WTC11 (cell line): ENCODE measurements at regions not wholly inside any gene's neighbourhood (a gene's known extent, or its start where the extent isn't known, plus 50 kb on each side); places are given as distances from the start of the nearest gene placed in this dataset.

Experiments
- ATAC-seq: fragments of 200-7000 bp; cut with Tn5 transposase; 2 replicates; pipeline ENCODE4 v1.10.0; 2021; ENCODE audit warnings: mild to moderate bottlenecking, moderate library complexity
- CTCF ChIA-PET: fragments of 300-600 bp; sonication (Branson Sonifier 250); formaldehyde crosslinking; loops from one replicate; lab custom pipeline; 2021; ENCODE audit warnings: antibody characterized with exemption; lab: Charles Lee
- POLR2A ChIA-PET: fragments of 350-600 bp; sonication (Branson Sonifier 250); formaldehyde crosslinking; loops from one replicate; lab custom pipeline; 2021; ENCODE audit warnings: antibody characterized with exemption; lab: Charles Lee
- DNase-seq: peaks from one replicate; pipeline ENCODE4 v3.0.0; 2021; ENCODE audit warnings: low spot score
- H3K27ac Mint-ChIP-seq: 2 replicates; pipeline ENCODE4 v1.8.0; 2021; ENCODE audit warnings: mixed read lengths
- H3K27me3 Mint-ChIP-seq: 2 replicates; pipeline ENCODE4 v1.8.0; 2021; ENCODE audit warnings: low read depth, mild to moderate bottlenecking, moderate library complexity, mixed read lengths
- H3K36me3 Mint-ChIP-seq: 2 replicates; pipeline ENCODE4 v1.8.0; 2021; ENCODE audit warnings: mixed read lengths
- H3K4me1 Mint-ChIP-seq: 2 replicates; pipeline ENCODE4 v1.8.0; 2022; ENCODE audit warnings: mixed read lengths
- H3K4me3 Mint-ChIP-seq: 2 replicates; pipeline ENCODE4 v1.8.0; 2021; ENCODE audit warnings: mild to moderate bottlenecking, moderate library complexity, mixed read lengths
- H3K9me3 Mint-ChIP-seq: 2 replicates; pipeline ENCODE4 v1.8.0; 2021; ENCODE audit warnings: mixed read lengths
- CTCF ChIP-seq: fragments of 200-600 bp; IDR thresholded peaks from 2 replicates; pipeline ENCODE4 v1.8.0; 2022; ENCODE audit warnings: antibody characterized with exemption
- ELF4 ChIP-seq: sonication (generic); formaldehyde crosslinking; IDR thresholded peaks from 2 replicates; pipeline ENCODE4 v1.8.1; 2022; ENCODE audit warnings: low read depth, mild to moderate bottlenecking, moderate library complexity, missing genetic modification reagents
- ERG ChIP-seq: fragments of 250-450 bp; sonication (Bioruptor Pico); IDR thresholded peaks from 2 replicates; pipeline ENCODE4 v1.8.0; 2021; ENCODE audit warnings: mild to moderate bottlenecking
- ESRRA ChIP-seq: sonication (generic); formaldehyde crosslinking; IDR thresholded peaks from 2 replicates; pipeline ENCODE4 v1.8.1; 2022; ENCODE audit warnings: mild to moderate bottlenecking, missing genetic modification reagents, borderline replicate concordance
- GTF2I ChIP-seq: fragments of 250-450 bp; sonication (Bioruptor Pico); conservative IDR thresholded peaks from 2 replicates; pipeline ENCODE4 v1.4.0; 2021; ENCODE audit warnings: mild to moderate bottlenecking
- NFE2L1 ChIP-seq: sonication (generic); formaldehyde crosslinking; IDR thresholded peaks from 2 replicates; pipeline ENCODE4 v1.8.1; 2023; ENCODE audit warnings: missing genetic modification reagents
- TEAD4 ChIP-seq: sonication (generic); formaldehyde crosslinking; IDR thresholded peaks from 2 replicates; pipeline ENCODE4 v1.8.0; 2022; ENCODE audit warnings: mild to moderate bottlenecking, missing genetic modification reagents
- ZNF232 ChIP-seq: sonication (generic); formaldehyde crosslinking; IDR thresholded peaks from 2 replicates; pipeline ENCODE4 v1.8.0; 2022; ENCODE audit warnings: mild to moderate bottlenecking, missing genetic modification reagents
- TF ChIP-seq, protein P1 (sequence below): fragments of 250-450 bp; sonication (Bioruptor Pico); IDR thresholded peaks from 2 replicates; pipeline ENCODE4 v1.9.0; 2021; ENCODE audit warnings: mild to moderate bottlenecking, borderline replicate concordance
- TF ChIP-seq, protein P2 (sequence below): sonication (generic); formaldehyde crosslinking; IDR thresholded peaks from 2 replicates; pipeline ENCODE4 v1.8.1; 2022; ENCODE audit warnings: missing genetic modification reagents, borderline replicate concordance
- TF ChIP-seq, protein P3 (sequence below): sonication (generic); formaldehyde crosslinking; IDR thresholded peaks from 2 replicates; pipeline ENCODE4 v1.8.1; 2023; ENCODE audit warnings: mild to moderate bottlenecking, missing genetic modification reagents, moderate library complexity

DNA sequence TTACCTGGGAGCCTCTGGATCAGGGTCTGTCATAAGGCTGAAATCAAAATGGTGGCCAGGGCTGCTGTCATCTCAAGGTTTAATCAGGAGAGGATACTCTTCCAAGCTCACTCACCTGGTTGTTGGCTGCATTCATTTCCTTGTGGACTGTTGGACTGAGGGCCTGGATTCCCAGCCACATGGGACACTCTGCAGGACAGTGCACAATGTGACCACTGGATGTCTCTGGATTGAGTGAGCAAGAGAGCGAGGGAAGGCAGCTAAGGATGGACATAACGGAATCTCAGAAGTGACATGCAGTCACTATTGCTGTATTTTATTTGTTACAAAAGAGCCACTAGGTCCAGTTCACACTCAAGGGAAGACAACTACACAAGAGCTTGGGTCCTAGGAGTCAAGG, 229.1 kb downstream of the S1PR1 start (continued):
- TF ChIP-seq, protein P1, sequence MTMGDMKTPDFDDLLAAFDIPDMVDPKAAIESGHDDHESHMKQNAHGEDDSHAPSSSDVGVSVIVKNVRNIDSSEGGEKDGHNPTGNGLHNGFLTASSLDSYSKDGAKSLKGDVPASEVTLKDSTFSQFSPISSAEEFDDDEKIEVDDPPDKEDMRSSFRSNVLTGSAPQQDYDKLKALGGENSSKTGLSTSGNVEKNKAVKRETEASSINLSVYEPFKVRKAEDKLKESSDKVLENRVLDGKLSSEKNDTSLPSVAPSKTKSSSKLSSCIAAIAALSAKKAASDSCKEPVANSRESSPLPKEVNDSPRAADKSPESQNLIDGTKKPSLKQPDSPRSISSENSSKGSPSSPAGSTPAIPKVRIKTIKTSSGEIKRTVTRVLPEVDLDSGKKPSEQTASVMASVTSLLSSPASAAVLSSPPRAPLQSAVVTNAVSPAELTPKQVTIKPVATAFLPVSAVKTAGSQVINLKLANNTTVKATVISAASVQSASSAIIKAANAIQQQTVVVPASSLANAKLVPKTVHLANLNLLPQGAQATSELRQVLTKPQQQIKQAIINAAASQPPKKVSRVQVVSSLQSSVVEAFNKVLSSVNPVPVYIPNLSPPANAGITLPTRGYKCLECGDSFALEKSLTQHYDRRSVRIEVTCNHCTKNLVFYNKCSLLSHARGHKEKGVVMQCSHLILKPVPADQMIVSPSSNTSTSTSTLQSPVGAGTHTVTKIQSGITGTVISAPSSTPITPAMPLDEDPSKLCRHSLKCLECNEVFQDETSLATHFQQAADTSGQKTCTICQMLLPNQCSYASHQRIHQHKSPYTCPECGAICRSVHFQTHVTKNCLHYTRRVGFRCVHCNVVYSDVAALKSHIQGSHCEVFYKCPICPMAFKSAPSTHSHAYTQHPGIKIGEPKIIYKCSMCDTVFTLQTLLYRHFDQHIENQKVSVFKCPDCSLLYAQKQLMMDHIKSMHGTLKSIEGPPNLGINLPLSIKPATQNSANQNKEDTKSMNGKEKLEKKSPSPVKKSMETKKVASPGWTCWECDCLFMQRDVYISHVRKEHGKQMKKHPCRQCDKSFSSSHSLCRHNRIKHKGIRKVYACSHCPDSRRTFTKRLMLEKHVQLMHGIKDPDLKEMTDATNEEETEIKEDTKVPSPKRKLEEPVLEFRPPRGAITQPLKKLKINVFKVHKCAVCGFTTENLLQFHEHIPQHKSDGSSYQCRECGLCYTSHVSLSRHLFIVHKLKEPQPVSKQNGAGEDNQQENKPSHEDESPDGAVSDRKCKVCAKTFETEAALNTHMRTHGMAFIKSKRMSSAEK (CRISPR knock-in tag): no peak
- no peak for TF ChIP-seq NFE2L1 (CRISPR knock-in tag)

GRCh38 chr1:101474039-101474665, 237.3 kb downstream of the S1PR1 start:
- no peaks in the 10 kb centered on the region for H3K27me3 Mint-ChIP-seq
- POLR2A ChIA-PET: no interaction called here
- DNase-seq (peak; percentile 21), ATAC-seq (peak; percentile 92)
- H3K4me3 Mint-ChIP-seq: no peak overlapping the region
- no peaks in the 10 kb centered on the region for H3K36me3 Mint-ChIP-seq
- no peaks in the 10 kb centered on the region for H3K4me1 Mint-ChIP-seq
- TF ChIP-seq ZNF232 (CRISPR knock-in tag) (no peak), CTCF (peak; percentile 52; the same call in 1 of the 2 replicates), ELF4 (CRISPR knock-in tag) (no peak)
- TF ChIP-seq, protein P2, sequence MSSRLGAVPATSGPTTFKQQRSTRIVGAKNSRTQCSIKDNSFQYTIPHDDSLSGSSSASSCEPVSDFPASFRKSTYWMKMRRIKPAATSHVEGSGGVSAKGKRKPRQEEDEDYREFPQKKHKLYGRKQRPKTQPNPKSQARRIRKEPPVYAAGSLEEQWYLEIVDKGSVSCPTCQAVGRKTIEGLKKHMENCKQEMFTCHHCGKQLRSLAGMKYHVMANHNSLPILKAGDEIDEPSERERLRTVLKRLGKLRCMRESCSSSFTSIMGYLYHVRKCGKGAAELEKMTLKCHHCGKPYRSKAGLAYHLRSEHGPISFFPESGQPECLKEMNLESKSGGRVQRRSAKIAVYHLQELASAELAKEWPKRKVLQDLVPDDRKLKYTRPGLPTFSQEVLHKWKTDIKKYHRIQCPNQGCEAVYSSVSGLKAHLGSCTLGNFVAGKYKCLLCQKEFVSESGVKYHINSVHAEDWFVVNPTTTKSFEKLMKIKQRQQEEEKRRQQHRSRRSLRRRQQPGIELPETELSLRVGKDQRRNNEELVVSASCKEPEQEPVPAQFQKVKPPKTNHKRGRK (CRISPR knock-in tag): no peak
- CTCF ChIA-PET: interaction anchor here (0.7 to 2.9 kb wide), 6 partner anchors 9 to 165 kb away, joined by 3 to 17 read pairs (median 4); no protein-coding TSS in a partner anchor
- H3K9me3 Mint-ChIP-seq: peaks cover 10% of the 10 kb centered on the region
- no peak overlapping the region for H3K27ac Mint-ChIP-seq

- Mint-ChIP-seq H3K4me1 (no peaks in the 10 kb centered on the region; the same call in 1 of the 2 replicates), H3K36me3 (no peaks in the 10 kb centered on the region), H3K9me3 (peaks cover 10% of the 10 kb centered on the region), H3K4me3 (no peak overlapping the region), H3K27ac (no peak overlapping the region), H3K27me3 (no peaks in the 10 kb centered on the region)
- no peak for DNase-seq
- POLR2A ChIA-PET: no interaction called here
- ATAC-seq: no peak
- CTCF ChIA-PET: no interaction called here
- TF ChIP-seq GTF2I (CRISPR knock-in tag) (no peak), ESRRA (CRISPR knock-in tag) (no peak), TEAD4 (CRISPR knock-in tag) (no peak), ERG (CRISPR knock-in tag) (no peak)
- TF ChIP-seq, protein P3, sequence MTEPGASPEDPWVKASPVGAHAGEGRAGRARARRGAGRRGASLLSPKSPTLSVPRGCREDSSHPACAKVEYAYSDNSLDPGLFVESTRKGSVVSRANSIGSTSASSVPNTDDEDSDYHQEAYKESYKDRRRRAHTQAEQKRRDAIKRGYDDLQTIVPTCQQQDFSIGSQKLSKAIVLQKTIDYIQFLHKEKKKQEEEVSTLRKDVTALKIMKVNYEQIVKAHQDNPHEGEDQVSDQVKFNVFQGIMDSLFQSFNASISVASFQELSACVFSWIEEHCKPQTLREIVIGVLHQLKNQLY: no peak
Observed at GRCh38 chr1:101476541-101476940, 239.7 kb downstream of the S1PR1 start.
